OCI-LY1 (cell line): ENCODE measurements at regions not wholly inside any gene's neighbourhood (a gene's known extent, or its start where the extent isn't known, plus 50 kb on each side); places are given as distances from the start of the nearest gene placed in this dataset.

Experiments
- EZH2 ChIP-seq: fragments of 200-600 bp; sonication (generic), shearing (Covaris generic); IDR thresholded peaks from 2 replicates; pipeline ENCODE4 v1.8.0; 2017; ENCODE audit warnings: borderline replicate concordance, mixed run types, mild to moderate bottlenecking, antibody characterized with exemption, low read length, moderate library complexity, mixed read lengths
- TF ChIP-seq, protein P1 (sequence below): fragments of 200-600 bp; sonication (generic), shearing (Covaris generic); IDR thresholded peaks from 2 replicates; pipeline ENCODE4 v1.5.1; 2017; ENCODE audit warnings: mild to moderate bottlenecking, antibody characterized with exemption, low read length, moderate library complexity, mixed read lengths

DNA sequence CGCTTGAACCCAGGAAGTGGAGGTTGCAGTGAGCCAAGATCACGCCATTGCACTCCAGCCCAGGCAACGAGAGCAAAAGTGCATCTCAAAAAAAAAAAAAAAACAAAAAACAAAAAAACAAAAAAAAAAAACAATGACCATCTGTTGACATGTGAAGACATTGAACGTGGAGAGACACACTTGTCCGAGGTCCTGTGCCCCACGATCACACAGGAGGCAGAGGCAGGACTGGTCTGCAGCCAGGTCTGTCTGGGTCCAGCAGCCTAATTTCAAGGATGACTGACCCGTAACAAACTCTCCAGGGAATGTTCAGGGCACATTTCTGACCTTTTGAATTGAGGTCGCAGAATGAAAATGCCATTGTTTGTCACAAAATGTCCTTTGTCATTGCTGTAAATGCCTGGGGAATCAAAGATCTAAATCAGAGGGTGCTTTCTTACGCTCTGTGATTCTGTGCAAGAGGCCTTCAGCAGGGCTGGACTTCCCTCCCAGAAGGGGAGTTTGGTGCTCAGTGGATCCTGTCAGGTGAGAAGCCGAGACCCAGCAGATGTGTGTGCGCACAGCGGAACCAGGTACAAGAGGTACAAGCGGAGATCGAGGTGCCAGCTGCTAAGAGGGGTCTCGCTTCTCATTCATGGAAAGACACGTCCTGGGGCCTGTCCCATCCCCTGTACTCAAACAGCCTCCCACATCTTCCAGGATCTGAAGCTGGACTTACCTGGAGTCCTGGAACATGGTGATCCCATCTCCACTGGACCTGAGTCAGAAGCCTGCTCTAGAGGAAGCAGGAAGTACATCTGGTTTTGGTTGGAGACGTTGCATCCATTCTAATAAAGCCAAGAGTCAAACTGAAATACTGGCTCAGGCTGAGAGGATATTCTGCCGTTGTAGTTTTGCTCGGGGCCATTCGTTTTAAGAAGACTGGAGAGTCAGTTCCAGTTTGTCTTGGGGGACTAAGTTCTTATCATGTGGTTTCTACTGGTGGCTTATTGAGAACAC, 95.8 kb downstream of the IRF8 start:
- TF ChIP-seq, protein P1, sequence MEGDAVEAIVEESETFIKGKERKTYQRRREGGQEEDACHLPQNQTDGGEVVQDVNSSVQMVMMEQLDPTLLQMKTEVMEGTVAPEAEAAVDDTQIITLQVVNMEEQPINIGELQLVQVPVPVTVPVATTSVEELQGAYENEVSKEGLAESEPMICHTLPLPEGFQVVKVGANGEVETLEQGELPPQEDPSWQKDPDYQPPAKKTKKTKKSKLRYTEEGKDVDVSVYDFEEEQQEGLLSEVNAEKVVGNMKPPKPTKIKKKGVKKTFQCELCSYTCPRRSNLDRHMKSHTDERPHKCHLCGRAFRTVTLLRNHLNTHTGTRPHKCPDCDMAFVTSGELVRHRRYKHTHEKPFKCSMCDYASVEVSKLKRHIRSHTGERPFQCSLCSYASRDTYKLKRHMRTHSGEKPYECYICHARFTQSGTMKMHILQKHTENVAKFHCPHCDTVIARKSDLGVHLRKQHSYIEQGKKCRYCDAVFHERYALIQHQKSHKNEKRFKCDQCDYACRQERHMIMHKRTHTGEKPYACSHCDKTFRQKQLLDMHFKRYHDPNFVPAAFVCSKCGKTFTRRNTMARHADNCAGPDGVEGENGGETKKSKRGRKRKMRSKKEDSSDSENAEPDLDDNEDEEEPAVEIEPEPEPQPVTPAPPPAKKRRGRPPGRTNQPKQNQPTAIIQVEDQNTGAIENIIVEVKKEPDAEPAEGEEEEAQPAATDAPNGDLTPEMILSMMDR, result no peak
- TF ChIP-seq EZH2, result no peak
